ENCODE measurements at regions not wholly inside any gene's neighbourhood (a gene's known extent, or its start where the extent isn't known, plus 50 kb on each side); places are given as distances from the start of the nearest gene placed in this dataset.
"Not testable (repeated sequence)": the region's sequence is repeated elsewhere in the genome, so short reads cannot be mapped to it uniquely, and the experiment has no call there.

DNA sequence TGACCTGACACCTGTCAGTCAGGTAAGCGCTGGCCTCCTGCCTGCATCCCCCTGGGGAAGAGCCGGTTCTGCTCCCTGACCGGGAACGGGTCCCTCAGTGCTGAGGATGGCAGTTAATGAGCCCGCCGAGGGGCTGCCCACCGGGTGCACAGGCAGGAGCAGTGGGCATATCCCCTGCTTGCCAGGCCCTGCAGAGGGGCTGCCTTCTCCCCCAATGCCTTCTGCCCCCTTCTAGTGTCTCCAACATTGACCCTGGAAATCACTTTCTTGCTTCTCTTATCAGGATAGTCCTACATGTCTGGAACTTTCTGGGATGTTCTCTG is 388.5 kb downstream of the SEC14L1 start:
- H3K27ac ChIP-seq = no peak overlapping the region
- peaks cover 0 to 7% (median 3%) of the 10 kb centered on the region in 4 donors for H3K4me1 ChIP-seq
- no peak for DNase-seq
- intact Hi-C loops (cut with DNase I; ENCODE audit: low total_unique reads) (no loop called here), in situ Hi-C loops (cut with MboI; ENCODE audit: low pct_ligation_motif_present in 1 of 4, low pct_unique_long_range_greater_than_20kb in 1 of 4, low sequenced_read_pairs in 3 of 4) (loop anchor here in 1 of 4 donors (25.0 kb wide), 1 partner anchor 483 kb away; no protein-coding TSS in a partner anchor)
- peaks cover 37% of the 10 kb centered on the region for H3K27me3 ChIP-seq
- no peak overlapping the region for H3K4me3 ChIP-seq
- no peaks in the 10 kb centered on the region for H3K36me3 ChIP-seq
- no peaks in the 10 kb centered on the region for H3K9me3 ChIP-seq
- TF ChIP-seq EP300 (IDR thresholded peaks at IDR 0.05; ENCODE audit: low read depth) (no peak), POLR2AphosphoS5 (IDR thresholded peaks at IDR 0.05) (no peak), POLR2A (IDR thresholded peaks at IDR 0.05) (no peak)
- TF ChIP-seq, protein P1, sequence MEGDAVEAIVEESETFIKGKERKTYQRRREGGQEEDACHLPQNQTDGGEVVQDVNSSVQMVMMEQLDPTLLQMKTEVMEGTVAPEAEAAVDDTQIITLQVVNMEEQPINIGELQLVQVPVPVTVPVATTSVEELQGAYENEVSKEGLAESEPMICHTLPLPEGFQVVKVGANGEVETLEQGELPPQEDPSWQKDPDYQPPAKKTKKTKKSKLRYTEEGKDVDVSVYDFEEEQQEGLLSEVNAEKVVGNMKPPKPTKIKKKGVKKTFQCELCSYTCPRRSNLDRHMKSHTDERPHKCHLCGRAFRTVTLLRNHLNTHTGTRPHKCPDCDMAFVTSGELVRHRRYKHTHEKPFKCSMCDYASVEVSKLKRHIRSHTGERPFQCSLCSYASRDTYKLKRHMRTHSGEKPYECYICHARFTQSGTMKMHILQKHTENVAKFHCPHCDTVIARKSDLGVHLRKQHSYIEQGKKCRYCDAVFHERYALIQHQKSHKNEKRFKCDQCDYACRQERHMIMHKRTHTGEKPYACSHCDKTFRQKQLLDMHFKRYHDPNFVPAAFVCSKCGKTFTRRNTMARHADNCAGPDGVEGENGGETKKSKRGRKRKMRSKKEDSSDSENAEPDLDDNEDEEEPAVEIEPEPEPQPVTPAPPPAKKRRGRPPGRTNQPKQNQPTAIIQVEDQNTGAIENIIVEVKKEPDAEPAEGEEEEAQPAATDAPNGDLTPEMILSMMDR (IDR thresholded peaks at IDR 0.05) = no peak
- 22% methylated on average over 7 of the region's 7 CpGs; no CpG with 5 or more reads in 1 of the 2 donors for WGBS, 2 donors (ENCODE audit: low coverage in 1 of 2)

DNA sequence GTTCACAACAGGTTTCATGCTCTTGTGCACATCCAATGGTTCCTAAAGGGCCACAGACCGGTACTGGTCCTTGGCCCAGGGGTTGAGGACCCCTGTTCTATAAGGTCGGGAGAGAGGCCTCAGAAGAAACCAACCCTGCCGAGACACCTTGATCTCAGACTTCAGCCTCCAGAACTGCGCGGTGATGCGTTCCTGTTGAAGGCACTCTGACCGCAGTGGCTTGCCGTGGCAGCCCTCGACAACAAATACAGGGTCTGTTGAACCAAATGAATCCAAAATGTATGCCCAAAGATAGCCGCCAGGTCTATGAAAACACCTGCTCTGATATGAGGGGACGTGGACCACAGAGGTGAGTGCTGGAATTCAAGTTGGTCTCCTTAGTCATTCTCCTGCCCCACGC is 389.8 kb downstream of the SEC14L1 start:
- WGBS, 2 donors (ENCODE audit: low coverage in 1 of 2) = 81 to 100% methylated on average over 1 to 12 of the region's 12 CpGs
- Histone ChIP-seq H3K27ac (no peak overlapping the region), H3K4me1 (peaks cover 0 to 7% (median 3%) of the 10 kb centered on the region in 4 donors), H3K27me3 (peaks cover 37% of the 10 kb centered on the region), H3K9me3 (no peaks in the 10 kb centered on the region), H3K36me3 (no peaks in the 10 kb centered on the region), H3K4me3 (no peak overlapping the region)
- in situ Hi-C loops (cut with MboI; ENCODE audit: low pct_ligation_motif_present in 1 of 4, low pct_unique_long_range_greater_than_20kb in 1 of 4, low sequenced_read_pairs in 3 of 4) = loop anchor here in 1 of 4 donors (25.0 kb wide), 1 partner anchor 482 kb away; no protein-coding TSS in a partner anchor
- no peak for DNase-seq
- intact Hi-C loops (cut with DNase I; ENCODE audit: low total_unique reads) = no loop called here
- no peak for TF ChIP-seq EP300 (IDR thresholded peaks at IDR 0.05; ENCODE audit: low read depth)
- TF ChIP-seq POLR2A (IDR thresholded peaks at IDR 0.05) = no peak
- no peak for TF ChIP-seq POLR2AphosphoS5 (IDR thresholded peaks at IDR 0.05)
- TF ChIP-seq, protein P1 (IDR thresholded peaks at IDR 0.05) = no peak

DNA sequence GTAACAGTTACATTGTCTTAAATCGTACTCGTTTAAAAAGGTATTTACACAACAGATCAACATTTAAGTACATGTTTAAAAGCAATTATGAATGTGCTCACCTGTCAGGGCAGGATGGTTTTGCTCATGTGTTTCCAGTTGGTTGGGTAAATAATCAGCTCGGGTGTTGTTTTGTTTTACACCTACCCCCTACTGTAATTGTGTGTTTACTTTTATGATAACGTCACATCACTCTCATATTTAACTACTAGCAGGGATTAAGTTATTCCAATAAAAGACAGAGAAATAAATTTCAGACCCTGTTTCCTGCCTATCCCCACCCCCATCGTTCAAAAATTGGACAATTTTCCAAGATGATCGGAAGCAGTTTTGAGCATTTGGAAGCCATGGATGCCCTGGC is 390.2 kb downstream of the SEC14L1 start:
- Histone ChIP-seq H3K27ac (no peak overlapping the region), H3K27me3 (peaks cover 37% of the 10 kb centered on the region), H3K9me3 (no peaks in the 10 kb centered on the region), H3K4me1 (peaks cover 0 to 7% (median 3%) of the 10 kb centered on the region in 4 donors), H3K36me3 (no peaks in the 10 kb centered on the region), H3K4me3 (no peak overlapping the region)
- intact Hi-C loops (cut with DNase I; ENCODE audit: low total_unique reads) = no loop called here
- no peak for TF ChIP-seq POLR2AphosphoS5 (IDR thresholded peaks at IDR 0.05)
- TF ChIP-seq, protein P1 (IDR thresholded peaks at IDR 0.05) = no peak
- no peak for TF ChIP-seq POLR2A (IDR thresholded peaks at IDR 0.05)
- no peak for TF ChIP-seq EP300 (IDR thresholded peaks at IDR 0.05; ENCODE audit: low read depth)
- WGBS, 2 donors (ENCODE audit: low coverage in 1 of 2) = 55 to 62% methylated on average over 6 of the region's 6 CpGs
- DNase-seq = no peak
- in situ Hi-C loops (cut with MboI; ENCODE audit: low pct_ligation_motif_present in 1 of 4, low pct_unique_long_range_greater_than_20kb in 1 of 4, low sequenced_read_pairs in 3 of 4) = loop anchor here in 1 of 4 donors (25.0 kb wide), 1 partner anchor 481 kb away; no protein-coding TSS in a partner anchor

DNA sequence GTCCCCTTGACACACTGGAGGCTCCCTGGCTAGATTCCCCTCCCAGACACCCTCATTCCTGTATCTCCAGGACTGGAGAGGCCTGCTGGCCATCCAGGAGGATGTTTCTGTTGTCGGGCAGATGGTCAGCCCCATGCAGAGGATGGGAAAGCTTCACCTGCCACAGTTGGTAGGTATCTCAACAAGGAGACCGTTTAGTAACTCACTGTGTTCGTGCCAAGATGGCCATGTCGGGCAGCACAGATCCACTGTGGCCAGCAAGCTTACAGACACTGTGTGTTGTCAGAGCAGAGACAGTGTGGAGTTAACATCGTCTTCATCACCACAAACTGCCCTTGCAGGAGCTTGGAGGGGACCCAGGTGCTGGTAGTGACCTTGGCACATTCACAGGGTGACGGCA is 390.9 kb downstream of the SEC14L1 start:
- 97% methylated on average over 6 of the region's 6 CpGs; no CpG with 5 or more reads in 1 of the 2 donors for WGBS, 2 donors (ENCODE audit: low coverage in 1 of 2)

DNA sequence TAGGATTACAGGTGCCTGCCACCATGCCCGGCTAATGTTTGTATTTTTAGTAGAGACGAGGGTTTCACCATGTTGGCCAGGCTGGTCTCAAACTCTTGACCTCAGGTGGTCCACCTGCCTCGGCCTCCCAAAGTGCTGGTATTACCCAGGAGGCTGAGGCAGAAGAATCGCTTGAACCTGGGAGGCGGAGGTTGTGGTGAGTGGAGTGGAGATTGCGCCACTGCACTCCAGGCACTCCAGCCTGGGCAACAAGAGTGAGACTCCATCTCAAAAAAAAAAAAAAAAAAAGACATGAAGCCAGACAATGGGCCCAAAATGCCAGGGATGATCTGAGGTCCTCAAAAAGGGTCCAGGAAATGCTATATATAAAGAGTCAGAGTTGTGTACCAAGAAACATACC is 392.9 kb downstream of the SEC14L1 start:
- in situ Hi-C loops (cut with MboI; ENCODE audit: low pct_ligation_motif_present in 1 of 4, low pct_unique_long_range_greater_than_20kb in 1 of 4, low sequenced_read_pairs in 3 of 4) = loop anchor here in 1 of 4 donors (25.0 kb wide), 1 partner anchor 479 kb away; no protein-coding TSS in a partner anchor
- DNase-seq; H3K4me1 ChIP-seq; H3K36me3 ChIP-seq; H3K4me3 ChIP-seq; H3K27ac ChIP-seq; intact Hi-C loops (cut with DNase I; ENCODE audit: low total_unique reads); H3K9me3 ChIP-seq: not testable (repeated sequence)
- WGBS, 2 donors (ENCODE audit: low coverage in 1 of 2) = 82% methylated on average over 6 of the region's 6 CpGs; no CpG with 5 or more reads in 1 of the 2 donors
- H3K27me3 ChIP-seq = peaks cover 14% of the 10 kb centered on the region

More for the DNA sequence above, 390.9 kb downstream of the SEC14L1 start:
- H3K27ac ChIP-seq = no peak overlapping the region
- intact Hi-C loops (cut with DNase I; ENCODE audit: low total_unique reads) = no loop called here
- H3K4me1 ChIP-seq = peaks cover 0 to 7% (median 3%) of the 10 kb centered on the region in 4 donors
- DNase-seq = no peak
- H3K4me3 ChIP-seq = no peak overlapping the region
- H3K27me3 ChIP-seq = peaks cover 34% of the 10 kb centered on the region
- no peaks in the 10 kb centered on the region for H3K9me3 ChIP-seq
- no peaks in the 10 kb centered on the region for H3K36me3 ChIP-seq
- in situ Hi-C loops (cut with MboI; ENCODE audit: low pct_ligation_motif_present in 1 of 4, low pct_unique_long_range_greater_than_20kb in 1 of 4, low sequenced_read_pairs in 3 of 4) = loop anchor here in 1 of 4 donors (25.0 kb wide), 1 partner anchor 481 kb away; no protein-coding TSS in a partner anchor
- TF ChIP-seq, protein P1 (IDR thresholded peaks at IDR 0.05) = no peak
- TF ChIP-seq EP300 (IDR thresholded peaks at IDR 0.05; ENCODE audit: low read depth) (no peak), POLR2A (IDR thresholded peaks at IDR 0.05) (no peak), POLR2AphosphoS5 (IDR thresholded peaks at IDR 0.05) (no peak)

All from transverse colon (tissue), 4 donors.